Gastrocnemius medialis (tissue), 4 donors: ENCODE measurements at regions not wholly inside any gene's neighbourhood (a gene's known extent, or its start where the extent isn't known, plus 50 kb on each side); places are given as distances from the start of the nearest gene placed in this dataset.
"Not testable (repeated sequence)": the region's sequence is repeated elsewhere in the genome, so short reads cannot be mapped to it uniquely, and the experiment has no call there.

ENCODE experiments used
- POLR2A ChIP-seq, 2 donors: fragments of 450-650 bp; IDR thresholded peaks; one replicate each; pipeline ENCODE4 v1.6.1; 2017; ENCODE audit warnings: antibody characterized with exemption in 2 of 2, mild to moderate bottlenecking in 2 of 2, moderate library complexity in 2 of 2
- TF ChIP-seq, protein P1 (sequence below), 5 experiments: fragments of 450-650 bp in 3 of 5; fragments of 200-600 bp in 2 of 5; sonication (generic) in 2 of 5; IDR thresholded peaks in 4 of 5; conservative IDR thresholded peaks in 1 of 5; 1 replicate in 4 of 5; 2 replicates in 1 of 5; pipeline ENCODE4 v1.5.1; 2016 to 2019; ENCODE audit warnings: antibody characterized with exemption in 5 of 5, mild to moderate bottlenecking in 3 of 5, moderate library complexity in 3 of 5

DNA sequence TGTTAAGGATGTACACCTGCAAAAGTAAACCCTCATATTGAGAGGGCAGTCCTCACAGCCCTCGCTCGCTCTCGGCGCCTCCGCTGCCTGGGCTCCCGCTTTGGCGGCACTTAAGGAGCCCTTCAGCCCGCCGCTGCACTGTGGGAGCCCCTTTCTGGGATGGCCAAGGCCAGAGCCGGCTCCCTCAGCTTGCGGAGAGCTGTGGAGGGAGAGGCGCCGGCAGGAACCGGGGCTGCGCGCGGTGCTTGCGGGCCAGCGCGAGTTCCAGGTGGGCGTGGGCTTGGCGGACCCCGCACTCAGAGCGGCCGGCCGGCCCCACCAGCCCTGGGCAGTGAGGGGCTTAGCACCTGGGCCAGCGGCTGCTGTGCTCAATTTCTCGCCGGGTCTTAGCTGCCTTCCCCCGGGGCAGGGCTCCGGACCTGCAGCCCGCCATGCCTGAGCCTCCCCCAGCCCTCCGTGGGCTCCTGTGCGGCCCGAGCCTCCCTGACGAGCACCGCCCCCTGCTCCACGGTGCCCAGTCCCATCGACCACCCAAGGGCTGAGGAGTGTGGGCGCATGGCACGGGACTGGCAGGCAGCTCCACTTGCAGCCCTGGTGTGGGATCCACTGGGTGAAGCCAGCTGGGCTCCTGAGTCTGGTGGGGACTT is 259.4 kb downstream of the KTN1 start:
- TF ChIP-seq, protein P1, sequence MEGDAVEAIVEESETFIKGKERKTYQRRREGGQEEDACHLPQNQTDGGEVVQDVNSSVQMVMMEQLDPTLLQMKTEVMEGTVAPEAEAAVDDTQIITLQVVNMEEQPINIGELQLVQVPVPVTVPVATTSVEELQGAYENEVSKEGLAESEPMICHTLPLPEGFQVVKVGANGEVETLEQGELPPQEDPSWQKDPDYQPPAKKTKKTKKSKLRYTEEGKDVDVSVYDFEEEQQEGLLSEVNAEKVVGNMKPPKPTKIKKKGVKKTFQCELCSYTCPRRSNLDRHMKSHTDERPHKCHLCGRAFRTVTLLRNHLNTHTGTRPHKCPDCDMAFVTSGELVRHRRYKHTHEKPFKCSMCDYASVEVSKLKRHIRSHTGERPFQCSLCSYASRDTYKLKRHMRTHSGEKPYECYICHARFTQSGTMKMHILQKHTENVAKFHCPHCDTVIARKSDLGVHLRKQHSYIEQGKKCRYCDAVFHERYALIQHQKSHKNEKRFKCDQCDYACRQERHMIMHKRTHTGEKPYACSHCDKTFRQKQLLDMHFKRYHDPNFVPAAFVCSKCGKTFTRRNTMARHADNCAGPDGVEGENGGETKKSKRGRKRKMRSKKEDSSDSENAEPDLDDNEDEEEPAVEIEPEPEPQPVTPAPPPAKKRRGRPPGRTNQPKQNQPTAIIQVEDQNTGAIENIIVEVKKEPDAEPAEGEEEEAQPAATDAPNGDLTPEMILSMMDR (IDR thresholded peaks at IDR 0.05 in 4 of 5, conservative IDR thresholded peaks at IDR 0.05 in 1 of 5) = not testable (repeated sequence)
- not testable (repeated sequence) for TF ChIP-seq POLR2A (IDR thresholded peaks at IDR 0.05)
